NT2/D1 (cell line): ENCODE measurements at regions not wholly inside any gene's neighbourhood (a gene's known extent, or its start where the extent isn't known, plus 50 kb on each side); places are given as distances from the start of the nearest gene placed in this dataset.

Experiments used
- DNase-seq: peaks from one replicate; pipeline ENCODE4 v3.0.0-alpha.2; 2011; ENCODE audit warnings: low read depth, low spot score
- H3K27me3 ChIP-seq: 2 replicates; pipeline ENCODE4 v1.6.0; 2011; ENCODE audit warnings: mild to moderate bottlenecking; ENCODE audit not compliant: insufficient read length, insufficient read depth
- H3K36me3 ChIP-seq: 2 replicates; pipeline ENCODE4 v1.6.1; 2011; ENCODE audit warnings: mild to moderate bottlenecking, low read length, mixed read lengths; ENCODE audit not compliant: insufficient read depth, insufficient read length
- H3K4me1 ChIP-seq: 2 replicates; pipeline ENCODE4 v1.5.1; 2011; ENCODE audit not compliant: insufficient read depth, insufficient read length
- H3K4me3 ChIP-seq: 2 replicates; pipeline ENCODE4 v1.5.1; 2011; ENCODE audit warnings: low read depth; ENCODE audit not compliant: insufficient read length
- H3K9ac ChIP-seq: 2 replicates; pipeline ENCODE4 v1.6.0; 2011; ENCODE audit warnings: low read depth; ENCODE audit not compliant: insufficient read length
- H3K9me3 ChIP-seq: 2 replicates; pipeline ENCODE4 v1.5.1; 2011; ENCODE audit warnings: mild to moderate bottlenecking, low read length; ENCODE audit not compliant: insufficient read depth
- SUZ12 ChIP-seq: IDR thresholded peaks from 2 replicates; pipeline ENCODE4 v1.6.1; 2011; ENCODE audit not compliant: insufficient read length, insufficient read depth; ENCODE audit errors: extremely low read depth
- YY1 ChIP-seq: IDR thresholded peaks from 2 replicates; pipeline ENCODE4 v1.6.1; 2011; ENCODE audit not compliant: insufficient read length, insufficient read depth
- ZNF274 ChIP-seq: IDR thresholded peaks from 2 replicates; pipeline ENCODE4 v1.6.1; 2011; ENCODE audit warnings: mild to moderate bottlenecking, low read depth, low read length

DNA sequence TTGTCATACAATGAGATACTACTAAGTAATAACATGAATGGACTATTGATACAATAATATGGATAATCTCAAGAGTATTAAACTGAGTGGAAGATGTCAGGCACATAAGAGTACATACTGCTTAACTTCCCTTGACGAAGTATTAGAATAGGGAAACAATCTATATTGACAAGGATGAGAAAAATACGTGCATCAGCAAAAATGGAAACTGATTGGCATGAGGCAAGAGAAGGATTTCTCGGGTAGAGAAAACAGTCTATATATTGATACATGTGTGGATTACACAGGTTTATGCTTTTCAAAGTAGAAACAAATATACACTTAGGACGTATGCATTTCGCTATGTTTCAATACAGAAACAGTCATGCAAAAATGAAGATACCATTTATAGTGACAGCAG lies 57.4 kb downstream of the PRR20E start:
- Histone ChIP-seq H3K9ac (no peak overlapping the region), H3K4me3 (no peak overlapping the region), H3K9me3 (no peaks in the 10 kb centered on the region), H3K36me3 (no peaks in the 10 kb centered on the region), H3K4me1 (no peaks in the 10 kb centered on the region), H3K27me3 (no peaks in the 10 kb centered on the region)
- DNase-seq: no peak
- no peak for TF ChIP-seq ZNF274
- no peak for TF ChIP-seq YY1
- no peak for TF ChIP-seq SUZ12

DNA sequence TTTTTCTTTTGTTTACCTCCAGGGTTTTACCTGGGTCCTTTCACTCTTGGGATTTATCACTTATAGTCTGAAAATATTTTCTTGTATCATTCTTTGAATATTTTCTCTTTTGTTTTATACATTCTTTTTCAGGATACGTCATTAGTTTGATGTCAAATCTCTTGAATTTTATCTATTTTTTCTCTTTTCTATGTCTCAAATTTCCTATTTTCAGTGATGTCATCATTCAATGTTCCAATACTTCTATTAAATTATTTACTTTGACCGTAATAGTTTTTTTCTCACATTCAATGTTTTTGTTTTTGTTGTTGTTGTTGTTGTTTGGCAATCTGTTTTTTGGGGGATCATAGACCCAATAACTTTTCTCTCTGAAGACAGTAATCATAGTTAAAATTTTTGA lies 83.5 kb downstream of the PRR20E start:
- Histone ChIP-seq H3K9me3 (no peaks in the 10 kb centered on the region), H3K36me3 (no peaks in the 10 kb centered on the region), H3K4me3 (no peak overlapping the region), H3K27me3 (no peaks in the 10 kb centered on the region), H3K9ac (no peak overlapping the region), H3K4me1 (no peaks in the 10 kb centered on the region)
- no peak for DNase-seq
- no peak for TF ChIP-seq ZNF274
- TF ChIP-seq YY1: no peak
- no peak for TF ChIP-seq SUZ12

DNA sequence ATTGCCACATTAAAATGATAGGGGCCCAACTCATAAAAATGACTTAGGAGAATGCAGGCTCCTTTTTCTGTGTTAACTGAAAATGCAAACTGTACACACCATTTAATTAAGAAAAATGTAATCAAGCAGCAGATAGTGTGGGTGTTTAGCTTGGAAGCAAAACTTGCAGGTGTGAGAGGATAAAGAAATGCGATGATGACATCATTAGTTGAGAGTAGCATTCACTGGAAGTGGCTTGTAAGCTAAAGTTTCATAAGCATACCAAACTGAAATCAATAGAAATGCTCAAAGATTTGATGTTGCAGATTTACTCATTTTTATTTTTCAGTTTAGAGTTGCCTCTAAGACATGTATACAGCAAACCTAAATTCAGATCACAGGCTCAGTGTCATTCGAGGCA lies 86.6 kb downstream of the PRR20E start:
- no peak overlapping the region for H3K9ac ChIP-seq
- H3K36me3 ChIP-seq: no peaks in the 10 kb centered on the region
- H3K9me3 ChIP-seq: no peaks in the 10 kb centered on the region
- no peak overlapping the region for H3K4me3 ChIP-seq
- TF ChIP-seq SUZ12: no peak
- no peak for TF ChIP-seq ZNF274
- TF ChIP-seq YY1: no peak
- DNase-seq: no peak
- no peaks in the 10 kb centered on the region for H3K4me1 ChIP-seq
- no peaks in the 10 kb centered on the region for H3K27me3 ChIP-seq

DNA sequence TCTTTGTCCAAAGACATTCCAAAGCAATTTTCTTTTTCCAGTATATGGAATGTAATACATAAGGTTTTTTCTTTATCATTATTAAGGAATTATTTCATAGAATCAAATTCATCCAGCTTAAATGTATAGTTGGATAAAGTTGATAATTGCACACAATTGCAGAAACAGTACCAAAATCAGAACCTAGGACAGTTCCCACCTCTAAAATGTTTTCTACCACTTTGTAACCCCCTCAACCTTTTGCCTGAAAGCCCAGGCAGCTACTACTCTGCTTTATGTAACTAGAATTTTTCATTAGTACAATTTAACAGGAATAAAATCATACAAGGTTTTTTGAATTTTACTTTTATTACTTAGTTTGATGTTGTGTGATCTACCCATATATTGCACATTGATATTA lies 98.0 kb downstream of the PRR20E start:
- no peaks in the 10 kb centered on the region for H3K4me1 ChIP-seq
- no peaks in the 10 kb centered on the region for H3K36me3 ChIP-seq
- TF ChIP-seq SUZ12 (no peak), YY1 (no peak), ZNF274 (no peak)
- no peaks in the 10 kb centered on the region for H3K9me3 ChIP-seq
- no peak for DNase-seq
- H3K9ac ChIP-seq: no peak overlapping the region
- H3K4me3 ChIP-seq: no peak overlapping the region
- H3K27me3 ChIP-seq: no peaks in the 10 kb centered on the region

DNA sequence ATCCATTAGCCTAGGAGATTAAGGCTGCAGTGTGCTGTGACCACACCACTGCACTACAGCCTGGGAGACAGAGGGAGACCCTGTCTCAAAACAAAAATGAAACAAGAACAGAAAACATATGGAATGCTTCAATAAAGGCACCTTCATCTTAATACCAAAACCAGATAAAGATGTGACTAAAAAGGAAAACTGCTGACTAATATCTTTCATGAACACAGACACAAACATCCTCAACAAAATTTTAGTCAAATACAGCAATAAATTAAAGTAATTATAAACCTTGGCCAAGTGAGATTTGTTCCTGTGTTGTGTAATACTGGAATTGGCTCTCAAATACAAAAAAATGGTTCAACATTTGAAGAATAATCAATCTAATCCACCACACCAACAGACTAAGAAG lies 103.5 kb downstream of the PRR20E start:
- Histone ChIP-seq H3K4me1 (no peaks in the 10 kb centered on the region), H3K27me3 (no peaks in the 10 kb centered on the region)
- no peak for TF ChIP-seq YY1
- no peak for TF ChIP-seq ZNF274
- no peak for TF ChIP-seq SUZ12

DNA sequence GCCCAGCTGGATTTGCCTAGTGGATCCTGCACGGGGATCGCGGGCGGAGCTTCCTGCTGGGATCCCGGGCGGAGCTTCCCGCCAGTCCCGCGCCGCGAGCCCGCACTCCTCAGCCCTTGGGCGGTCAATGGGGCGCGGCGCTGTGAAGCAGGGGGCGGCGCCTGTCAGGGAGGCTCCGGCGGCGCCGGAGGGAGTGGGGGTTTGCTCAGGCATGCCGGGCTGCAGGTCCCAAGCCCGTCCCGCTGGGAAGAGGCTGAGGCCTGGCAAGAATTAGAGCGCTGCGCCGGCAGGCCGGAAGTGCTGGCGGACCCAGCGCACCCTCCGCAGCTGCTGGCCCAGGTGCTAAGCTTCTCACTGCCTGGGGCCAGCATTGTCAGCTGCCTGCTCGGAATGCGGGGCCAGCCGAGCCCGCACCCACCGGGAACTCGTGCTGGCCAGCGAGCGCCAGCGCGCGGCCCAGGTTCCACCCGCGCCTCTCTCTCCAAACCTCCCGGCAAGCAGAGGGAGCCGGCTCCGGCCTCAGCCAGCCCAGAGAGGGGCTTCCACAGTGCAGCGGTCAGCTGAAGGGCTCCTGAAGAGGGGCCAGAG lies 119.6 kb downstream of the PRR20E start:
- DNase-seq: no peak
- Histone ChIP-seq H3K4me1 (no peaks in the 10 kb centered on the region), H3K27me3 (no peaks in the 10 kb centered on the region), H3K4me3 (no peak overlapping the region), H3K36me3 (no peaks in the 10 kb centered on the region), H3K9ac (no peak overlapping the region), H3K9me3 (no peaks in the 10 kb centered on the region)
- TF ChIP-seq YY1: no peak
- no peak for TF ChIP-seq SUZ12
- TF ChIP-seq ZNF274: no peak

More for the DNA sequence above, 103.5 kb downstream of the PRR20E start:
- Histone ChIP-seq H3K9me3 (no peaks in the 10 kb centered on the region), H3K9ac (no peak overlapping the region), H3K36me3 (no peaks in the 10 kb centered on the region), H3K4me3 (no peak overlapping the region)
- DNase-seq: no peak

DNA sequence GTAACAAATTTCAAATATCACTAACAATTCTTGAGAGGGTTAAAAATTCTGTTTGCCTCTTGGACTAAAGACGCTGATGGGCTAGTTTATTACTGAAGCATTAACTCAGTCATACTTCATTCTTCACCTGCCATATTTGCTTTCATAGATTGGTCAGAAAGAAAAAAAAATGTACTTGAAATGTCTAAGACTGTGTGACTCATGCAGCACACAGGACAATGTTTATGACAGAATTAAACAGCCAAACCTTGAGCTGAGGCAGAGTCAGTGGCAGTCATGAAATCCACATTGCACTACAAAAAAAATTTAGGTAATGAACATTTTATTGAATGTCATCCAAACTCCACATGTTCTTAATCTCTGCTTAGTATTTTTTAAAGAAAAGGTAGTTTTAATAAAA lies 135.6 kb downstream of the PRR20E start:
- no peaks in the 10 kb centered on the region for H3K9me3 ChIP-seq
- no peak overlapping the region for H3K4me3 ChIP-seq
- no peaks in the 10 kb centered on the region for H3K36me3 ChIP-seq
- no peak for DNase-seq
- no peaks in the 10 kb centered on the region for H3K27me3 ChIP-seq
- no peaks in the 10 kb centered on the region for H3K4me1 ChIP-seq
- H3K9ac ChIP-seq: no peak overlapping the region
- TF ChIP-seq YY1: no peak
- TF ChIP-seq SUZ12: no peak
